Panc1 (cell line): ENCODE measurements at regions not wholly inside any gene's neighbourhood (a gene's known extent, or its start where the extent isn't known, plus 50 kb on each side); places are given as distances from the start of the nearest gene placed in this dataset.

Experiments
- POLR2AphosphoS5 ChIP-seq: IDR thresholded peaks from 2 replicates; pipeline ENCODE4 v1.6.1; 2012; ENCODE audit warnings: mild to moderate bottlenecking, low read depth, low read length, moderate library complexity
- TF ChIP-seq, protein P1 (sequence below): fragments of 450-650 bp; IDR thresholded peaks from 2 replicates; pipeline ENCODE4 v1.5.1; 2017; ENCODE audit warnings: mild to moderate bottlenecking

- no peak for TF ChIP-seq POLR2AphosphoS5
- TF ChIP-seq, protein P1, sequence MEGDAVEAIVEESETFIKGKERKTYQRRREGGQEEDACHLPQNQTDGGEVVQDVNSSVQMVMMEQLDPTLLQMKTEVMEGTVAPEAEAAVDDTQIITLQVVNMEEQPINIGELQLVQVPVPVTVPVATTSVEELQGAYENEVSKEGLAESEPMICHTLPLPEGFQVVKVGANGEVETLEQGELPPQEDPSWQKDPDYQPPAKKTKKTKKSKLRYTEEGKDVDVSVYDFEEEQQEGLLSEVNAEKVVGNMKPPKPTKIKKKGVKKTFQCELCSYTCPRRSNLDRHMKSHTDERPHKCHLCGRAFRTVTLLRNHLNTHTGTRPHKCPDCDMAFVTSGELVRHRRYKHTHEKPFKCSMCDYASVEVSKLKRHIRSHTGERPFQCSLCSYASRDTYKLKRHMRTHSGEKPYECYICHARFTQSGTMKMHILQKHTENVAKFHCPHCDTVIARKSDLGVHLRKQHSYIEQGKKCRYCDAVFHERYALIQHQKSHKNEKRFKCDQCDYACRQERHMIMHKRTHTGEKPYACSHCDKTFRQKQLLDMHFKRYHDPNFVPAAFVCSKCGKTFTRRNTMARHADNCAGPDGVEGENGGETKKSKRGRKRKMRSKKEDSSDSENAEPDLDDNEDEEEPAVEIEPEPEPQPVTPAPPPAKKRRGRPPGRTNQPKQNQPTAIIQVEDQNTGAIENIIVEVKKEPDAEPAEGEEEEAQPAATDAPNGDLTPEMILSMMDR, result no peak
These were observed 298.1 kb upstream of the TCF21 start for GRCh38 chr6:133590814-133591213.
